Muscle of leg (tissue), 3 donors: ENCODE measurements at regions not wholly inside any gene's neighbourhood (a gene's known extent, or its start where the extent isn't known, plus 50 kb on each side); places are given as distances from the start of the nearest gene placed in this dataset.
"Not testable (repeated sequence)": the region's sequence is repeated elsewhere in the genome, so short reads cannot be mapped to it uniquely, and the experiment has no call there.

Source experiments
- DNase-seq: peaks from one replicate; pipeline ENCODE4 v3.0.0; 2013
- H3K27ac ChIP-seq: one replicate; pipeline ENCODE4 v1.5.1; 2013; ENCODE audit warnings: mild to moderate bottlenecking, low read length, control low read depth
- H3K27me3 ChIP-seq: one replicate; pipeline ENCODE4 v1.6.1; 2013; ENCODE audit warnings: low read length; ENCODE audit not compliant: control insufficient read depth, insufficient read depth
- H3K36me3 ChIP-seq: one replicate; pipeline ENCODE4 v1.6.1; 2013; ENCODE audit warnings: low read length; ENCODE audit not compliant: control insufficient read depth, insufficient read depth
- H3K4me1 ChIP-seq: one replicate; pipeline ENCODE4 v1.6.1; 2013; ENCODE audit warnings: low read length; ENCODE audit not compliant: control insufficient read depth, insufficient read depth
- H3K4me3 ChIP-seq: one replicate; pipeline ENCODE4 v1.5.1; 2013; ENCODE audit warnings: low read length, control low read depth
- H3K9me3 ChIP-seq: replicated peaks from 2 replicates; pipeline ENCODE4 v1.6.1; 2013; ENCODE audit warnings: low read depth, low read length; ENCODE audit not compliant: control insufficient read depth
- WGBS: methylation state at CpG from one replicate; pipeline ENCODE4 v1.1.5; 2013; ENCODE audit warnings: missing lambda C conversion rate; ENCODE audit not compliant: insufficient coverage; 5-methylcytosine and 5-hydroxymethylcytosine counted together

GRCh38 chrX:21207080-21207479 is 167.1 kb upstream of the CNKSR2 start:
- no peaks in the 10 kb centered on the region for H3K36me3 ChIP-seq
- peaks cover 5% of the 10 kb centered on the region for H3K9me3 ChIP-seq
- H3K4me3 ChIP-seq, result no peak overlapping the region
- DNase-seq, result no peak
- H3K27me3 ChIP-seq, result no peaks in the 10 kb centered on the region
- no peaks in the 10 kb centered on the region for H3K4me1 ChIP-seq
- no peak overlapping the region for H3K27ac ChIP-seq

GRCh38 chrX:21219208-21219607 is 155.0 kb upstream of the CNKSR2 start:
- not testable (repeated sequence) for DNase-seq, H3K4me1 ChIP-seq, H3K4me3 ChIP-seq, H3K27ac ChIP-seq, H3K27me3 ChIP-seq, H3K36me3 ChIP-seq, H3K9me3 ChIP-seq
- no CpG with 5 or more reads among the region's 3 CpGs for WGBS

GRCh38 chrX:21225643-21226042 is 148.6 kb upstream of the CNKSR2 start:
- Histone ChIP-seq H3K9me3 (peaks cover 2% of the 10 kb centered on the region), H3K4me1 (no peaks in the 10 kb centered on the region), H3K27me3 (no peaks in the 10 kb centered on the region), H3K27ac (no peak overlapping the region), H3K4me3 (no peak overlapping the region), H3K36me3 (no peaks in the 10 kb centered on the region)
- WGBS, result no CpG with 5 or more reads among the region's 1 CpG
- DNase-seq, result no peak

- not testable (repeated sequence) for DNase-seq, H3K27me3 ChIP-seq, H3K4me3 ChIP-seq, H3K27ac ChIP-seq, H3K36me3 ChIP-seq, H3K9me3 ChIP-seq, H3K4me1 ChIP-seq
- WGBS, result no CpG with 5 or more reads among the region's 3 CpGs
Observed at GRCh38 chrX:21228974-21229373, 145.2 kb upstream of the CNKSR2 start.

- DNase-seq, result peak; percentile 0
- no CpG with 5 or more reads among the region's 3 CpGs for WGBS
- Histone ChIP-seq H3K27me3 (no peaks in the 10 kb centered on the region), H3K36me3 (no peaks in the 10 kb centered on the region), H3K4me1 (no peaks in the 10 kb centered on the region), H3K27ac (no peak overlapping the region), H3K9me3 (no peaks in the 10 kb centered on the region), H3K4me3 (no peak overlapping the region)
Observed at GRCh38 chrX:21255032-21255618, 119.1 kb upstream of the CNKSR2 start.

GRCh38 chrX:21266949-21267348 is 107.3 kb upstream of the CNKSR2 start:
- H3K4me3 ChIP-seq, result no peak overlapping the region
- H3K27me3 ChIP-seq, result no peaks in the 10 kb centered on the region
- peaks cover 6% of the 10 kb centered on the region for H3K9me3 ChIP-seq
- H3K36me3 ChIP-seq, result no peaks in the 10 kb centered on the region
- H3K27ac ChIP-seq, result no peak overlapping the region
- DNase-seq, result no peak
- no peaks in the 10 kb centered on the region for H3K4me1 ChIP-seq
- WGBS, result no CpG with 5 or more reads among the region's 1 CpG

- H3K9me3 ChIP-seq, result peaks cover 2% of the 10 kb centered on the region
Observed at GRCh38 chrX:21276736-21277433, 97.3 kb upstream of the CNKSR2 start.

GRCh38 chrX:21289232-21289631 is 85.0 kb upstream of the CNKSR2 start:
- H3K27ac ChIP-seq, result no peak overlapping the region
- no peak overlapping the region for H3K4me3 ChIP-seq
- H3K36me3 ChIP-seq, result no peaks in the 10 kb centered on the region
- WGBS, result 54% methylated on average over 2 of the region's 2 CpGs
- H3K27me3 ChIP-seq, result peaks cover 4% of the 10 kb centered on the region
- no peak for DNase-seq
- no peaks in the 10 kb centered on the region for H3K9me3 ChIP-seq
- H3K4me1 ChIP-seq, result no peaks in the 10 kb centered on the region

More at GRCh38 chrX:21276736-21277433, 97.3 kb upstream of the CNKSR2 start:
- WGBS, result 84% methylated on average over 7 of the region's 8 CpGs
- Histone ChIP-seq H3K27ac (no peak overlapping the region), H3K4me1 (no peaks in the 10 kb centered on the region), H3K4me3 (no peak overlapping the region), H3K27me3 (no peaks in the 10 kb centered on the region), H3K36me3 (no peaks in the 10 kb centered on the region)
- DNase-seq, result no peak

- H3K4me3 ChIP-seq, result no peak overlapping the region
- H3K27me3 ChIP-seq, result peaks cover 6% of the 10 kb centered on the region
- DNase-seq, result no peak
- no peaks in the 10 kb centered on the region for H3K9me3 ChIP-seq
- no CpG with 5 or more reads among the region's 12 CpGs for WGBS
- H3K4me1 ChIP-seq, result no peaks in the 10 kb centered on the region
- H3K27ac ChIP-seq, result no peak overlapping the region
- no peaks in the 10 kb centered on the region for H3K36me3 ChIP-seq
Observed at GRCh38 chrX:21295246-21295820, 78.9 kb upstream of the CNKSR2 start.

- H3K27me3 ChIP-seq, result no peaks in the 10 kb centered on the region
- no peak overlapping the region for H3K27ac ChIP-seq
- no peak overlapping the region for H3K4me3 ChIP-seq
- WGBS, result no CpG with 5 or more reads among the region's 2 CpGs
- H3K9me3 ChIP-seq, result no peaks in the 10 kb centered on the region
- H3K4me1 ChIP-seq, result no peaks in the 10 kb centered on the region
- H3K36me3 ChIP-seq, result no peaks in the 10 kb centered on the region
- DNase-seq, result no peak
Observed at GRCh38 chrX:21305799-21306336, 68.3 kb upstream of the CNKSR2 start.
